ENCODE measurements at regions not wholly inside any gene's neighbourhood (a gene's known extent, or its start where the extent isn't known, plus 50 kb on each side); places are given as distances from the start of the nearest gene placed in this dataset.

- no peak for ATAC-seq
- POLR2A ChIA-PET, result interaction anchor here (0.6 kb wide), 1 partner anchor 13 kb away, joined by 3 read pairs; no protein-coding TSS in a partner anchor
- Mint-ChIP-seq H3K27ac (no peak overlapping the region), H3K4me1 (peaks cover 0 to 32% (median 6%) of the 10 kb centered on the region in 4 donors), H3K9me3 (peaks cover 0 to 27% (median 4%) of the 10 kb centered on the region in 9 donors), H3K27me3 (peaks cover 0 to 4% (median 0%) of the 10 kb centered on the region in 5 donors), H3K4me3 (no peak overlapping the region), H3K36me3 (peaks cover 0 to 13% (median 0%) of the 10 kb centered on the region in 3 donors)
- DNase-seq, result no peak
Measured at GRCh38 chr5:56342616-56343015, 109.5 kb upstream of the ANKRD55 start.

DNA sequence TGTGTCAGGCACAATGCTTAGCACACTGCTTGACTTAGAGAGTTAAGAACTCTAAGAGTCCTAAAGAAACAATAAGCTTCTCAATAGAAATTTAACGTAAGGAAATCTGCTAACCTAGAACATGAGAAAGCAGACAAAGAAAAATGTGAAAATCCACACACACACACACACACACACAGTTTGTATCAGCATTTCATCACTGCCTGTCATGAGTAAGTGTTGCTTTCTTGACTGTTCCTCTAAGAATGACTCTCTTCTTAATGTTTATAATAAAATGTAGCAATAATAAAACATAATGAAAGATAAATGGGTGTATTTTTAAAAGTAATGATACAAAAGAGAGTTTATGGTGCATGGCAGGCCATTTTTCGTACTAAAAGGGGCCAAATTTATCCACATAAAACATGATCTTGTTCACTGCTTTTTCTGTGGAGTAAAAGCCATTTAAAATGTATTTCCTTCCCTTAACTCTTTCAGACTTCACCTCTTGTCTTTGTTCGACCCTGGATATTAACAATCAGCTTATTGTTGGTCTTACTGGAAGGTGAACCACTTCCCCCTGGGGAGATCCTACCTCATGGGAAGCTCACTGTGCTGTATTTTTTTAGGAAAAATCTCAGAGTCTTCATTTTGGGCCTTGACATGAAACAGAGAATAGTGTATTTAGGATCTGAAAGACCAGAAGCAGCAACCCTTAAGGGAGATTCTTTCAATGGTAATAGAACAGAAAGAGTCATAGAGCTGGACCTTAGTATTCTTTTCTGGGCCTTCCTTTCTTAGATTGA lies 107.3 kb upstream of the ANKRD55 start:
- DNase-seq (no peak), ATAC-seq (no peak)
- Mint-ChIP-seq H3K4me3 (no peak overlapping the region), H3K27me3 (peaks cover 0 to 4% (median 0%) of the 10 kb centered on the region in 5 donors), H3K27ac (peak overlapping the region in 1 of 10 donors; percentile 1), H3K9me3 (peaks cover 0 to 17% (median 9%) of the 10 kb centered on the region in 9 donors), H3K4me1 (peaks cover 0 to 31% (median 7%) of the 10 kb centered on the region in 4 donors), H3K36me3 (peaks cover 0 to 10% (median 6%) of the 10 kb centered on the region in 3 donors)
- POLR2A ChIA-PET, result interaction anchor here (0.7 kb wide), 1 partner anchor 512 kb away, joined by 5 read pairs; no protein-coding TSS in a partner anchor

DNA sequence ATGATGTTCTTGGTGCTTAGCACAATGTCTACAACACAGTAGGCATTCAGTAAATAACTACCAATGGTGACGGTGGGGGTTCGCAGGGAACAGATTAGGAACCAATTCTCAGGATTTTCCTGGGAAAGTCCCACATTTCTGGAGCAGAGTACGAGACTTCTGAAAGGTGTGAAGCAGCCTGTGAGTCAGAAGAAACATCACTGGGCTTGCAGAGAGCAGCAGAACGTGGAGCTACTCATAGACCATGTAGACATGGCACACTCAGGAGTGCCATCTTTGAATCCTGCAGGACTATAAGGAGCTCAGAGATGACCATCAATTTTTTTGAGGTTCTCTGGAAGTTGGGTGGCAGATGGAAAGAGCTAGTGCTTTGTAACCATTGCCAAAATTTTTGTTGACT lies 106.6 kb upstream of the ANKRD55 start:
- Mint-ChIP-seq H3K9me3 (peaks cover 0 to 22% (median 11%) of the 10 kb centered on the region in 9 donors), H3K27ac (no peak overlapping the region), H3K27me3 (peaks cover 0 to 4% (median 0%) of the 10 kb centered on the region in 5 donors), H3K36me3 (peaks cover 0 to 13% (median 8%) of the 10 kb centered on the region in 3 donors), H3K4me1 (peaks cover 0 to 25% (median 7%) of the 10 kb centered on the region in 4 donors), H3K4me3 (no peak overlapping the region)
- ATAC-seq, result no peak
- DNase-seq, result no peak
- POLR2A ChIA-PET, result no interaction called here

GRCh38 chr5:56337715-56338319 lies 104.7 kb upstream of the ANKRD55 start:
- DNase-seq (no peak), ATAC-seq (no peak)
- H3K9me3 Mint-ChIP-seq, result peaks cover 0 to 31% (median 11%) of the 10 kb centered on the region in 9 donors
- H3K27ac Mint-ChIP-seq, result no peak overlapping the region
- peaks cover 0 to 13% (median 8%) of the 10 kb centered on the region in 3 donors for H3K36me3 Mint-ChIP-seq
- peaks cover 0 to 7% (median 7%) of the 10 kb centered on the region in 4 donors for H3K4me1 Mint-ChIP-seq
- POLR2A ChIA-PET, result no interaction called here
- peaks cover 0 to 4% (median 0%) of the 10 kb centered on the region in 5 donors for H3K27me3 Mint-ChIP-seq
- peak overlapping the region in 1 of 10 donors; percentile 29 for H3K4me3 Mint-ChIP-seq

DNA sequence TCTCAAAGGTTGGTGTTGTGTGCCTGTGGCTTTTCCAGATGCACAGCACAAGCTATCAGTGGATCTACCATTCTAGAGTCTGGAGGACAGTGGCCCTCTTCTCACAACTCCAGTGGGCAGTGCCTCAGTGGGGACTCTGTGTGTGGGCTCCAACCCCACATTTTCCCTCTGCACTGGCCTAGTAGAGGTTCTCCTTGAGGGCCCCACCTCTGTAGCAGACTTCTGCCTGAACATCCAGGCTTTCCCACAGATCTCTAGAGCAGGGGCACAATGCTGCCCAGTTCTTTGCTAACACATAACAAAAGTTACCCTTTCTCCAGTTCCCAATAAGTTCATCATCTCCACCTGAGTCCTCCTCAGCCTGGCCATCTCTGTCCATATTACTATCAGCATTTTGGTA lies 102.1 kb upstream of the ANKRD55 start:
- Mint-ChIP-seq H3K4me1 (peaks cover 7 to 13% (median 8%) of the 10 kb centered on the region in 4 donors), H3K27ac (peak overlapping the region in 1 of 10 donors; percentile 35), H3K9me3 (peaks cover 0 to 31% (median 11%) of the 10 kb centered on the region in 9 donors), H3K36me3 (peaks cover 0 to 13% (median 10%) of the 10 kb centered on the region in 3 donors), H3K4me3 (no peak overlapping the region), H3K27me3 (peaks cover 0 to 4% (median 0%) of the 10 kb centered on the region in 5 donors)
- no peak for DNase-seq
- ATAC-seq, result no peak
- POLR2A ChIA-PET, result no interaction called here

- ATAC-seq, result no peak
- Mint-ChIP-seq H3K4me3 (no peak overlapping the region), H3K27me3 (no peaks in the 10 kb centered on the region), H3K36me3 (peaks cover 0 to 9% (median 7%) of the 10 kb centered on the region in 3 donors), H3K27ac (peak overlapping the region in 3 of 10 donors; percentile 28 to 76 (median 48)), H3K4me1 (peaks cover 36 to 57% (median 50%) of the 10 kb centered on the region in 4 donors), H3K9me3 (peaks cover 0 to 20% (median 8%) of the 10 kb centered on the region in 9 donors)
- POLR2A ChIA-PET, result no interaction called here
- no peak for DNase-seq
Measured at GRCh38 chr5:56330806-56331205, 97.7 kb upstream of the ANKRD55 start.

- ATAC-seq, result no peak
- Mint-ChIP-seq H3K27ac (peak overlapping the region in 7 of 10 donors; percentile 15 to 92 (median 31)), H3K36me3 (peaks cover 0 to 3% (median under 1%) of the 10 kb centered on the region in 3 donors), H3K27me3 (no peaks in the 10 kb centered on the region), H3K4me3 (peak overlapping the region in 5 of 10 donors; percentile 32 to 70 (median 52)), H3K9me3 (peaks cover 0 to 13% (median 2%) of the 10 kb centered on the region in 9 donors), H3K4me1 (peaks cover 36 to 63% (median 52%) of the 10 kb centered on the region in 4 donors)
- POLR2A ChIA-PET, result interaction anchor here (0.7 to 1.7 kb wide), 2 partner anchors 12 to 485 kb away, joined by 3 to 4 read pairs; partner anchors contain the start of gene MAP3K1
- DNase-seq, result no peak
Measured at GRCh38 chr5:56330167-56330566, 97.0 kb upstream of the ANKRD55 start.

GRCh38 chr5:56329652-56330051 lies 96.5 kb upstream of the ANKRD55 start:
- Mint-ChIP-seq H3K4me1 (peaks cover 36 to 64% (median 53%) of the 10 kb centered on the region in 4 donors), H3K4me3 (peak overlapping the region in 8 of 10 donors; percentile 1 to 78 (median 66)), H3K9me3 (peaks cover 0 to 9% (median 0%) of the 10 kb centered on the region in 9 donors), H3K27ac (peak overlapping the region in 9 of 10 donors; percentile 3 to 92 (median 72)), H3K36me3 (peaks cover 0 to 2% (median 0%) of the 10 kb centered on the region in 3 donors), H3K27me3 (no peaks in the 10 kb centered on the region)
- ATAC-seq (no peak), DNase-seq (no peak)
- POLR2A ChIA-PET, result interaction anchor here (0.7 to 1.7 kb wide), 2 partner anchors 13 to 485 kb away, joined by 3 to 4 read pairs; partner anchors contain the start of gene MAP3K1

DNA sequence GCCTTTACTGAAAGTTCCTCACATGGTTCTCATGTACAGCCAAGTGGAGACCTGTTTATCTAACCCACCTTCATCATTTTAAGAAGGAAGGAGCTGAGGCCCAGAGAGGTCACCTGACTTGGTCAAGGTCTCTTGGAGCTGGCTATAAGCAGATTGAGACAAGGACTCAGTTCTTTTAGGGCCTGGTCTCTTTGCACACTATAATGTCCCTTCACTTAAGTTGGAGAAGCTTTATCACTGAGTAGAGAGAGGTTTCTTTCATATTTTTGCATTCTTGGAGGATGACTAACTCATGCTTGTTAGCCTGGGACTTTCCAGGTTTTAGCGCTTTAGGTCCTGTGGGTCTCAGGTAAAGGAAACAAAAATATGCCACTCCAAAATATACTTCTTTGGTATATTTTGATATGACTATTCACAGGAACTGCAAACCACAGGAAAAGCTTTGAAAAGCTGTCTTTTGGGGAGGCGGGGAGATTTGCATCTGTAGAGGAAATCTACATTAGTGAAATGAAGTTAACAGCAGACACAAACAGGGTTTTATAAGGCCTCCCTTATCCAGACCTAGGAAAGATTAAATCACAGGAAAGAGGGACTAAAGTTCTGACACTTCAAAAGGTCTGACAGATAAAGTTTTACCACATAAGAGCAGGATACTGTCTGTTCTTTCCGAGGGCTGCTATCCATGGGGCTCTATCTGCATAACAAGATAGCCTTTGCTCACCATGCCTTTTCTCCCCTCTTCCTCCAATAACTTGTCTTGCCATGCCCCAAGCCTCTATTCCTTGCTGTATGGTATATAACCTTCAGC lies 95.8 kb upstream of the ANKRD55 start:
- H3K27me3 Mint-ChIP-seq, result no peaks in the 10 kb centered on the region
- peaks cover 36 to 64% (median 53%) of the 10 kb centered on the region in 4 donors for H3K4me1 Mint-ChIP-seq
- DNase-seq, result peak in 4 of 10 donors; percentile 8 to 63 (median 44)

GRCh38 chr5:56327809-56328208 lies 94.7 kb upstream of the ANKRD55 start:
- Mint-ChIP-seq H3K27me3 (no peaks in the 10 kb centered on the region), H3K9me3 (no peaks in the 10 kb centered on the region), H3K4me3 (peak overlapping the region; percentile 49 to 81 (median 69)), H3K36me3 (peaks cover 0 to 2% (median 0%) of the 10 kb centered on the region in 3 donors), H3K4me1 (peaks cover 36 to 64% (median 53%) of the 10 kb centered on the region in 4 donors), H3K27ac (peak overlapping the region; percentile 16 to 92 (median 82))
- POLR2A ChIA-PET, result interaction anchor here (0.7 kb wide), 3 partner anchors 10 to 359 kb away, joined by 4 to 7 read pairs (median 4); no protein-coding TSS in a partner anchor
- DNase-seq (peak in 6 of 10 donors; percentile 7 to 29 (median 16)), ATAC-seq (peak; percentile 62 to 63)

More for the DNA sequence above, 95.8 kb upstream of the ANKRD55 start:
- Mint-ChIP-seq H3K27ac (peak overlapping the region; percentile 16 to 92 (median 75)), H3K36me3 (peaks cover 0 to 2% (median 0%) of the 10 kb centered on the region in 3 donors), H3K4me3 (peak overlapping the region; percentile 15 to 78 (median 60)), H3K9me3 (peaks cover 0 to 3% (median 0%) of the 10 kb centered on the region in 9 donors)
- peak; percentile 83 to 85 for ATAC-seq
- POLR2A ChIA-PET, result interaction anchor here (1.7 kb wide), 1 partner anchor 486 kb away, joined by 4 read pairs; the partner anchor contains the start of gene MAP3K1

GRCh38 chr5:56326770-56327169 lies 93.6 kb upstream of the ANKRD55 start:
- H3K9me3 Mint-ChIP-seq, result no peaks in the 10 kb centered on the region
- H3K27ac Mint-ChIP-seq, result peak overlapping the region in 6 of 10 donors; percentile 17 to 90 (median 78)
- POLR2A ChIA-PET, result no interaction called here
- H3K4me1 Mint-ChIP-seq, result peaks cover 41 to 70% (median 56%) of the 10 kb centered on the region in 4 donors
- H3K4me3 Mint-ChIP-seq, result peak overlapping the region in 6 of 10 donors; percentile 4 to 65 (median 48)
- no peak for DNase-seq
- H3K36me3 Mint-ChIP-seq, result no peaks in the 10 kb centered on the region
- H3K27me3 Mint-ChIP-seq, result no peaks in the 10 kb centered on the region
- no peak for ATAC-seq
